HL-60/S4 (cell line): ENCODE measurements at regions not wholly inside any gene's neighbourhood (a gene's known extent, or its start where the extent isn't known, plus 50 kb on each side); places are given as distances from the start of the nearest gene placed in this dataset.
"Not testable (repeated sequence)": the region's sequence is repeated elsewhere in the genome, so short reads cannot be mapped to it uniquely, and the experiment has no call there.

Source experiments
- in situ Hi-C: fragments of 300-500 bp; cut with MboI; formaldehyde crosslinking; loops from 2 replicates; pipeline ENCODE4 v1.14.3; 2022; ENCODE audit warnings: low sequenced_read_pairs

GRCh38 chr6:907928-908327 is 215.0 kb upstream of the EXOC2 start:
- in situ Hi-C loops, result no loop called here

GRCh38 chr6:906920-907319 is 214.0 kb upstream of the EXOC2 start:
- in situ Hi-C loops, result no loop called here

GRCh38 chr6:905556-905955 is 212.6 kb upstream of the EXOC2 start:
- in situ Hi-C loops, result no loop called here

- in situ Hi-C loops, result no loop called here
Observed at GRCh38 chr6:904994-905393, 212.1 kb upstream of the EXOC2 start.

- in situ Hi-C loops, result no loop called here
Observed at GRCh38 chr6:903761-904160, 210.8 kb upstream of the EXOC2 start.

- in situ Hi-C loops, result no loop called here
Observed at GRCh38 chr6:901696-902460, 208.9 kb upstream of the EXOC2 start.

- in situ Hi-C loops, result no loop called here
Observed at GRCh38 chr6:900716-901605, 208.0 kb upstream of the EXOC2 start.

- in situ Hi-C loops, result no loop called here
Observed at GRCh38 chr6:897528-898207, 204.7 kb upstream of the EXOC2 start.

GRCh38 chr6:894274-894673 is 201.3 kb upstream of the EXOC2 start:
- in situ Hi-C loops, result no loop called here

GRCh38 chr6:890995-891394 is 198.1 kb upstream of the EXOC2 start:
- in situ Hi-C loops, result no loop called here

GRCh38 chr6:890201-890600 is 197.3 kb upstream of the EXOC2 start:
- in situ Hi-C loops, result no loop called here

GRCh38 chr6:887583-888235 is 194.8 kb upstream of the EXOC2 start:
- in situ Hi-C loops, result no loop called here

GRCh38 chr6:886116-886515 is 193.2 kb upstream of the EXOC2 start:
- in situ Hi-C loops, result not testable (repeated sequence)

- in situ Hi-C loops, result no loop called here
Observed at GRCh38 chr6:885051-885590, 192.2 kb upstream of the EXOC2 start.

GRCh38 chr6:884570-884969 is 191.6 kb upstream of the EXOC2 start:
- in situ Hi-C loops, result no loop called here

GRCh38 chr6:882084-882598 is 189.2 kb upstream of the EXOC2 start:
- in situ Hi-C loops, result no loop called here

GRCh38 chr6:878179-878578 is 185.2 kb upstream of the EXOC2 start:
- in situ Hi-C loops, result no loop called here

GRCh38 chr6:875012-875411 is 182.1 kb upstream of the EXOC2 start:
- in situ Hi-C loops, result no loop called here

GRCh38 chr6:872570-873125 is 179.7 kb upstream of the EXOC2 start:
- in situ Hi-C loops, result no loop called here

GRCh38 chr6:871503-871902 is 178.6 kb upstream of the EXOC2 start:
- in situ Hi-C loops, result no loop called here
